HEK293 (cell line): ENCODE measurements at regions not wholly inside any gene's neighbourhood (a gene's known extent, or its start where the extent isn't known, plus 50 kb on each side); places are given as distances from the start of the nearest gene placed in this dataset.
A peak's percentile ranks its signal among the peaks of the same experiment; 100 is the strongest.

Experiments used
- CTCF ChIA-PET: fragments of 350-600 bp; formaldehyde crosslinking; extraction: SDS; loops from one replicate; lab custom pipeline; 2021; ENCODE audit warnings: antibody characterized with exemption; lab: Yijun Ruan, JAX
- POLR2A ChIA-PET: fragments of 300-600 bp; formaldehyde crosslinking; extraction: SDS; loops from one replicate; lab custom pipeline; 2020; ENCODE audit warnings: antibody characterized with exemption, inconsistent platforms; lab: Yijun Ruan, JAX
- H3K27ac ChIP-seq: fragments of 200-500 bp; sonication (Bioruptor generic); 2 replicates; pipeline ENCODE4 v1.5.1; 2014; ENCODE audit warnings: low read depth, low read length, control low read depth, inconsistent platforms; ENCODE audit errors: extremely low read depth
- H3K36me3 ChIP-seq, 2 experiments: fragments of 200-500 bp in 1 of 2; sonication (Bioruptor generic) in 1 of 2; 1 replicate in 1 of 2; 2 replicates in 1 of 2; pipeline ENCODE4 v1.5.1; 2014 to 2017; ENCODE audit warnings: inconsistent platforms in 2 of 2, low read length in 2 of 2; ENCODE audit not compliant: control insufficient read depth in 2 of 2, insufficient read depth in 1 of 2
- H3K4me1 ChIP-seq: fragments of 200-500 bp; sonication (Bioruptor generic); 2 replicates; pipeline ENCODE4 v1.5.1; 2014; ENCODE audit warnings: mild to moderate bottlenecking, low read length, inconsistent platforms; ENCODE audit not compliant: control insufficient read depth, insufficient read depth
- H3K4me3 ChIP-seq: 2 replicates; pipeline ENCODE4 v1.5.1; 2011; ENCODE audit warnings: low read depth, mild to moderate bottlenecking, control low read depth, low read length, moderate library complexity
- H3K9me3 ChIP-seq: fragments of 200-500 bp; sonication (Bioruptor generic); 2 replicates; pipeline ENCODE4 v1.5.1; 2014; ENCODE audit warnings: low read depth, low read length, inconsistent platforms; ENCODE audit not compliant: control insufficient read depth, insufficient read depth
- EGR2 ChIP-seq: fragments of 450-650 bp; formaldehyde crosslinking; IDR thresholded peaks from 2 replicates; pipeline ENCODE4 v1.5.1; 2016; ENCODE audit warnings: low read depth, missing biosample characterization, missing genetic modification characterization
- TCF7L2 ChIP-seq: IDR thresholded peaks from 2 replicates; pipeline ENCODE4 v1.6.1; 2011; ENCODE audit warnings: low read depth, mild to moderate bottlenecking, inconsistent platforms, low read length, moderate library complexity, borderline replicate concordance
- TRIM28 ChIP-seq: IDR thresholded peaks from 2 replicates; pipeline ENCODE4 v1.6.1; 2011; ENCODE audit warnings: low read length, control low read depth, borderline replicate concordance
- ZBTB1 ChIP-seq: fragments of 450-650 bp; formaldehyde crosslinking; IDR thresholded peaks from 2 replicates; pipeline ENCODE4 v1.5.1; 2016; ENCODE audit warnings: missing biosample characterization, missing genetic modification characterization
- ZBTB17 ChIP-seq: fragments of 450-650 bp; formaldehyde crosslinking; IDR thresholded peaks from 2 replicates; pipeline ENCODE4 v1.5.1; 2016; ENCODE audit warnings: missing biosample characterization, missing genetic modification characterization
- ZBTB20 ChIP-seq: fragments of 450-650 bp; formaldehyde crosslinking; IDR thresholded peaks from 2 replicates; pipeline ENCODE4 v1.5.1; 2016; ENCODE audit warnings: missing biosample characterization, missing genetic modification characterization
- ZFP3 ChIP-seq: fragments of 450-650 bp; formaldehyde crosslinking; IDR thresholded peaks from 2 replicates; pipeline ENCODE4 v1.5.1; 2016; ENCODE audit warnings: low read depth, missing biosample characterization, missing genetic modification characterization
- ZNF133 ChIP-seq: fragments of 450-650 bp; formaldehyde crosslinking; IDR thresholded peaks from 2 replicates; pipeline ENCODE4 v1.5.1; 2016; ENCODE audit warnings: missing biosample characterization, missing genetic modification characterization
- ZNF155 ChIP-seq: fragments of 450-650 bp; formaldehyde crosslinking; IDR thresholded peaks from 2 replicates; pipeline ENCODE4 v1.5.1; 2016; ENCODE audit warnings: missing biosample characterization, missing genetic modification characterization
- ZNF202 ChIP-seq: fragments of 450-650 bp; formaldehyde crosslinking; IDR thresholded peaks from 2 replicates; pipeline ENCODE4 v1.5.1; 2016; ENCODE audit warnings: missing biosample characterization, missing genetic modification characterization, borderline replicate concordance
- ZNF221 ChIP-seq: fragments of 450-650 bp; formaldehyde crosslinking; IDR thresholded peaks from 2 replicates; pipeline ENCODE4 v1.5.1; 2017; ENCODE audit warnings: missing biosample characterization, missing genetic modification characterization, borderline replicate concordance
- ZNF48 ChIP-seq: fragments of 450-650 bp; formaldehyde crosslinking; IDR thresholded peaks from 2 replicates; pipeline ENCODE4 v1.5.1; 2016; ENCODE audit warnings: missing biosample characterization, missing genetic modification characterization
- ZNF521 ChIP-seq: fragments of 450-650 bp; formaldehyde crosslinking; IDR thresholded peaks from 2 replicates; pipeline ENCODE4 v1.5.1; 2017; ENCODE audit warnings: missing biosample characterization, mild to moderate bottlenecking, missing genetic modification characterization
- ZNF558 ChIP-seq: fragments of 450-650 bp; formaldehyde crosslinking; IDR thresholded peaks from 2 replicates; pipeline ENCODE4 v1.5.1; 2016; ENCODE audit warnings: missing biosample characterization, missing genetic modification characterization
- ZNF600 ChIP-seq: fragments of 450-650 bp; formaldehyde crosslinking; IDR thresholded peaks from 2 replicates; pipeline ENCODE4 v1.5.1; 2016; ENCODE audit warnings: missing biosample characterization, missing genetic modification characterization
- ZNF768 ChIP-seq: fragments of 450-650 bp; formaldehyde crosslinking; IDR thresholded peaks from 2 replicates; pipeline ENCODE4 v1.5.1; 2018; ENCODE audit warnings: missing biosample characterization, mild to moderate bottlenecking, missing genetic modification characterization
- ZNF837 ChIP-seq: fragments of 450-650 bp; formaldehyde crosslinking; IDR thresholded peaks from 2 replicates; pipeline ENCODE4 v1.5.1; 2016; ENCODE audit warnings: missing biosample characterization, missing genetic modification characterization
- ZNF843 ChIP-seq: fragments of 450-650 bp; formaldehyde crosslinking; IDR thresholded peaks from 2 replicates; pipeline ENCODE4 v1.5.1; 2016; ENCODE audit warnings: missing biosample characterization, missing genetic modification characterization
- ZSCAN23 ChIP-seq: fragments of 450-650 bp; formaldehyde crosslinking; IDR thresholded peaks from 2 replicates; pipeline ENCODE4 v1.5.1; 2016; ENCODE audit warnings: missing biosample characterization, missing genetic modification characterization
- ZSCAN30 ChIP-seq: fragments of 450-650 bp; IDR thresholded peaks from 2 replicates; pipeline ENCODE4 v1.5.1; 2018; ENCODE audit warnings: missing biosample characterization, mild to moderate bottlenecking, missing genetic modification characterization, moderate library complexity
- TF ChIP-seq, protein P1 (sequence below): fragments of 450-650 bp; formaldehyde crosslinking; IDR thresholded peaks from 2 replicates; pipeline ENCODE4 v1.5.1; 2016; ENCODE audit warnings: missing biosample characterization, missing genetic modification characterization
- TF ChIP-seq, protein P2 (sequence below): fragments of 450-650 bp; formaldehyde crosslinking; IDR thresholded peaks from 2 replicates; pipeline ENCODE4 v1.5.1; 2017; ENCODE audit warnings: missing biosample characterization, missing genetic modification characterization
- TF ChIP-seq, protein P3 (sequence below): fragments of 450-650 bp; formaldehyde crosslinking; IDR thresholded peaks from 2 replicates; pipeline ENCODE4 v1.5.1; 2016; ENCODE audit warnings: missing biosample characterization, missing genetic modification characterization

DNA sequence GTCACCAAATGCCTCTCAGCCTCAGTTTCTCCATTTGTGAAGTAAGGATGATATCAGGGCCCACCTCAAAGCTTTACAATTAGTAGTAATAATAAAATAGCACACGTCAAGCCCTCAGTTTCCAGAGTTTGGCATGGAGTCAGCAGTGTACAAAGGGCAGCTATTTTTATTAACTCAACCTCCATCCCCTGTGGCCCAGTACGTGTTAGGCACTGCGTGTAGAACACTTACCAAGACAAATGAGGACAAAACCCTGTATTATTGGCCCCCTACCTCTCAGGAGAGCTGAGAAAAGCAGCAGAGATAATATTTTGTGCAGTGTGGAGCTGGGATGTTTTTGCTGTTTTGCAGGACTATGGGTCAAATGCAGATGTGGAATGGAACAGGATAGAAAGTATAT lies 280.8 kb downstream of the C12orf75 start (continued):
- TF ChIP-seq, protein P1, sequence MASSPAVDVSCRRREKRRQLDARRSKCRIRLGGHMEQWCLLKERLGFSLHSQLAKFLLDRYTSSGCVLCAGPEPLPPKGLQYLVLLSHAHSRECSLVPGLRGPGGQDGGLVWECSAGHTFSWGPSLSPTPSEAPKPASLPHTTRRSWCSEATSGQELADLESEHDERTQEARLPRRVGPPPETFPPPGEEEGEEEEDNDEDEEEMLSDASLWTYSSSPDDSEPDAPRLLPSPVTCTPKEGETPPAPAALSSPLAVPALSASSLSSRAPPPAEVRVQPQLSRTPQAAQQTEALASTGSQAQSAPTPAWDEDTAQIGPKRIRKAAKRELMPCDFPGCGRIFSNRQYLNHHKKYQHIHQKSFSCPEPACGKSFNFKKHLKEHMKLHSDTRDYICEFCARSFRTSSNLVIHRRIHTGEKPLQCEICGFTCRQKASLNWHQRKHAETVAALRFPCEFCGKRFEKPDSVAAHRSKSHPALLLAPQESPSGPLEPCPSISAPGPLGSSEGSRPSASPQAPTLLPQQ: no peak
- TF ChIP-seq TRIM28 (no peak), ZFP3 (tag by site-specific recombination) (no peak), ZNF837 (tag by site-specific recombination) (no peak), ZSCAN23 (no peak), ZNF221 (tag by site-specific recombination) (no peak)

DNA sequence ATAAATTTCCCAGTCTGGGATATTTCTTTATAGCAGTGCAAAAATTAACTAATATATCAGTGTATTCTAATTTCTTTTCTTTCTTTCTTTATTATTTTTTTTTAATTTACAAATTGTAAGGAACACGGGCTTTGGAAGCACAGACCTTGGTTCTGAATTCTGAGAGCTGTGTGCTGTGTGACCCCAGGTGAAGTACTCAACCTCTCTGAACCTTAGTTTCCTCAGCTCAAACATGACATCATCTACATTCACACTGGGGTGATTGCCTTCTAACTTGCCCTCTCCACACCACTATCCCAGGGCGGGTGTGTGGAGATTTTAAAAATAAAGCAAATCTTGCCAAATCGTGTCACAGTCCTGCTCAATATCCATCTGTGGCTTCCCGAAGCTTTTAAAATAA lies 282.8 kb downstream of the C12orf75 start:
- no peaks in the 10 kb centered on the region for H3K36me3 ChIP-seq
- H3K9me3 ChIP-seq: no peaks in the 10 kb centered on the region
- POLR2A ChIA-PET: no interaction called here
- H3K27ac ChIP-seq: no peak overlapping the region
- no peaks in the 10 kb centered on the region for H3K4me1 ChIP-seq
- no peak for TF ChIP-seq ZBTB20 (tag by site-specific recombination)
- TF ChIP-seq ZNF155 (tag by site-specific recombination): no peak
- TF ChIP-seq ZNF843 (tag by site-specific recombination): no peak
- TF ChIP-seq ZNF768: peak; percentile 58; the same call in 1 of the 2 replicates
- H3K4me3 ChIP-seq: no peak overlapping the region
- CTCF ChIA-PET: no interaction called here

DNA sequence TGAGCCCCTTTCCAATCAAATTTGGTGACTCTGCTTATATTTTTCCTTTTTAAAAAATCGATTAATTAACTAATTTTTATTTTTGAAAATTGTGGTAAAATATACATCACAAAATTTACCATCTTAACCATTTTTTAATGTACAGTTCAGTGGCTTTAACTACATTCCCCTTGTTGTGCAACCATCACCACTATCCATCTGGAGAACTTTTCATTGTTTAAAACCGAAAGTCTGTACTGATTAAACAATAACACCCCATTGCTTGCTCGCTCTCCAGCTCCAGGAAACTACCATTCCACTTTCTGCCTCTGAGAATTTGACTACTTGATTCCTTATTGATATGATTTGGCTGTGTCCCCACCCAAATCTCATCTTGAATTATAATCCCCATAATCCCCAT lies 283.4 kb downstream of the C12orf75 start:
- H3K9me3 ChIP-seq: no peaks in the 10 kb centered on the region
- H3K4me1 ChIP-seq: no peaks in the 10 kb centered on the region
- ChIA-PET POLR2A (no interaction called here), CTCF (interaction anchor here (0.7 kb wide), 1 partner anchor 473 kb away, joined by 3 read pairs; no protein-coding TSS in a partner anchor)
- H3K27ac ChIP-seq: no peak overlapping the region
- H3K36me3 ChIP-seq: no peaks in the 10 kb centered on the region
- H3K4me3 ChIP-seq: no peak overlapping the region
- TF ChIP-seq ZBTB1 (no peak), ZNF600 (tag by site-specific recombination) (no peak), ZNF48 (tag by site-specific recombination) (no peak), ZNF521 (tag by site-specific recombination) (no peak), ZNF558 (tag by site-specific recombination) (no peak), ZSCAN30 (tag by site-specific recombination) (no peak), TCF7L2 (no peak), ZSCAN23 (no peak), ZNF133 (tag by site-specific recombination) (no peak), ZNF202 (tag by site-specific recombination) (no peak), ZBTB17 (no peak), EGR2 (tag by site-specific recombination) (no peak), ZNF843 (tag by site-specific recombination) (no peak)
- TF ChIP-seq, protein P2, sequence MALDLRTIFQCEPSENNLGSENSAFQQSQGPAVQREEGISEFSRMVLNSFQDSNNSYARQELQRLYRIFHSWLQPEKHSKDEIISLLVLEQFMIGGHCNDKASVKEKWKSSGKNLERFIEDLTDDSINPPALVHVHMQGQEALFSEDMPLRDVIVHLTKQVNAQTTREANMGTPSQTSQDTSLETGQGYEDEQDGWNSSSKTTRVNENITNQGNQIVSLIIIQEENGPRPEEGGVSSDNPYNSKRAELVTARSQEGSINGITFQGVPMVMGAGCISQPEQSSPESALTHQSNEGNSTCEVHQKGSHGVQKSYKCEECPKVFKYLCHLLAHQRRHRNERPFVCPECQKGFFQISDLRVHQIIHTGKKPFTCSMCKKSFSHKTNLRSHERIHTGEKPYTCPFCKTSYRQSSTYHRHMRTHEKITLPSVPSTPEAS (tag by site-specific recombination): no peak
- TF ChIP-seq, protein P3, sequence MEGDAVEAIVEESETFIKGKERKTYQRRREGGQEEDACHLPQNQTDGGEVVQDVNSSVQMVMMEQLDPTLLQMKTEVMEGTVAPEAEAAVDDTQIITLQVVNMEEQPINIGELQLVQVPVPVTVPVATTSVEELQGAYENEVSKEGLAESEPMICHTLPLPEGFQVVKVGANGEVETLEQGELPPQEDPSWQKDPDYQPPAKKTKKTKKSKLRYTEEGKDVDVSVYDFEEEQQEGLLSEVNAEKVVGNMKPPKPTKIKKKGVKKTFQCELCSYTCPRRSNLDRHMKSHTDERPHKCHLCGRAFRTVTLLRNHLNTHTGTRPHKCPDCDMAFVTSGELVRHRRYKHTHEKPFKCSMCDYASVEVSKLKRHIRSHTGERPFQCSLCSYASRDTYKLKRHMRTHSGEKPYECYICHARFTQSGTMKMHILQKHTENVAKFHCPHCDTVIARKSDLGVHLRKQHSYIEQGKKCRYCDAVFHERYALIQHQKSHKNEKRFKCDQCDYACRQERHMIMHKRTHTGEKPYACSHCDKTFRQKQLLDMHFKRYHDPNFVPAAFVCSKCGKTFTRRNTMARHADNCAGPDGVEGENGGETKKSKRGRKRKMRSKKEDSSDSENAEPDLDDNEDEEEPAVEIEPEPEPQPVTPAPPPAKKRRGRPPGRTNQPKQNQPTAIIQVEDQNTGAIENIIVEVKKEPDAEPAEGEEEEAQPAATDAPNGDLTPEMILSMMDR (tag by site-specific recombination): no peak
- TF ChIP-seq, all 188 proteins: peak for 0
